Keratinocyte (primary cell): ENCODE measurements at regions not wholly inside any gene's neighbourhood (a gene's known extent, or its start where the extent isn't known, plus 50 kb on each side); places are given as distances from the start of the nearest gene placed in this dataset.

Source experiments
- EZH2 ChIP-seq: IDR thresholded peaks from one replicate; pipeline ENCODE4 v1.6.1; 2012; ENCODE audit warnings: inconsistent platforms, mild to moderate bottlenecking, low read length, moderate library complexity
- TF ChIP-seq, protein P1 (sequence below), 3 experiments: IDR thresholded peaks in 1 of 3; conservative IDR thresholded peaks in 1 of 3; optimal IDR thresholded peaks in 1 of 3; 2 replicates in 2 of 3; 3 replicates in 1 of 3; pipeline versions ENCODE3 to v1.5.1; 2011; ENCODE audit warnings: low read length in 3 of 3, mild to moderate bottlenecking in 3 of 3, moderate library complexity in 2 of 3, control low read depth in 1 of 3, inconsistent platforms in 1 of 3; ENCODE audit not compliant: insufficient read depth in 2 of 3; ENCODE audit errors: extremely low read depth in 1 of 3

GRCh38 chr6:140071601-140072062 is 697.2 kb upstream of the CITED2 start:
- no peak for TF ChIP-seq EZH2
- TF ChIP-seq, protein P1, sequence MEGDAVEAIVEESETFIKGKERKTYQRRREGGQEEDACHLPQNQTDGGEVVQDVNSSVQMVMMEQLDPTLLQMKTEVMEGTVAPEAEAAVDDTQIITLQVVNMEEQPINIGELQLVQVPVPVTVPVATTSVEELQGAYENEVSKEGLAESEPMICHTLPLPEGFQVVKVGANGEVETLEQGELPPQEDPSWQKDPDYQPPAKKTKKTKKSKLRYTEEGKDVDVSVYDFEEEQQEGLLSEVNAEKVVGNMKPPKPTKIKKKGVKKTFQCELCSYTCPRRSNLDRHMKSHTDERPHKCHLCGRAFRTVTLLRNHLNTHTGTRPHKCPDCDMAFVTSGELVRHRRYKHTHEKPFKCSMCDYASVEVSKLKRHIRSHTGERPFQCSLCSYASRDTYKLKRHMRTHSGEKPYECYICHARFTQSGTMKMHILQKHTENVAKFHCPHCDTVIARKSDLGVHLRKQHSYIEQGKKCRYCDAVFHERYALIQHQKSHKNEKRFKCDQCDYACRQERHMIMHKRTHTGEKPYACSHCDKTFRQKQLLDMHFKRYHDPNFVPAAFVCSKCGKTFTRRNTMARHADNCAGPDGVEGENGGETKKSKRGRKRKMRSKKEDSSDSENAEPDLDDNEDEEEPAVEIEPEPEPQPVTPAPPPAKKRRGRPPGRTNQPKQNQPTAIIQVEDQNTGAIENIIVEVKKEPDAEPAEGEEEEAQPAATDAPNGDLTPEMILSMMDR (optimal IDR thresholded peaks at IDR 0.05 in 1 of 3, IDR thresholded peaks at IDR 0.05 in 1 of 3, conservative IDR thresholded peaks at IDR 0.05 in 1 of 3; ENCODE audit: extremely low read depth in 1 of 3, insufficient read depth in 2 of 3, low read length in 3 of 3), result no peak
